PC-9 (cell line): ENCODE measurements at regions not wholly inside any gene's neighbourhood (a gene's known extent, or its start where the extent isn't known, plus 50 kb on each side); places are given as distances from the start of the nearest gene placed in this dataset.

Experiments used
- EZH2 ChIP-seq: fragments of 200-600 bp; sonication (generic); IDR thresholded peaks from 2 replicates; pipeline ENCODE4 v1.8.0; 2017; ENCODE audit warnings: antibody characterized with exemption, low read depth
- TF ChIP-seq, protein P1 (sequence below): fragments of 200-600 bp; sonication (generic); conservative IDR thresholded peaks from 2 replicates; pipeline ENCODE4 v1.6.1; 2017; ENCODE audit warnings: mixed run types, antibody characterized with exemption, mild to moderate bottlenecking, moderate library complexity

DNA sequence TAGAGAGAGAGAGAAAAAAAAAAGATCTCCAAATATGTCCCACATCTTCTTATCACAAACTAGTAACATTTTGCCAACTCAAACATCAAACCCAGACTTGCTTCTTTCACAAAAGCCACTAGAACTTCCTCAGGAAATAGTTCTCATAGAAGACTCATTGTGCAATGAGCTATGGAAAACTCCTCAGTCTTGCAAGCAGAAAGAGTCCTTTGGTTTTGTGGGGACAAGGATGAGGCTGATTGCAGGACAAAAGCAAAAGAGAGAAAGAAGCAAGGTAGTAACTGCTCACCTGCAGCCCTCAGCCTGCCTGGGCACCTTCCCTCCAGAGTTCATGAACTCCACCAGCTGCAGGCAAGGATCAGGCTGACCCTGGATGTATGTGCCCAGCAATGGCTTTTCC is 399.0 kb downstream of the IRX1 start:
- TF ChIP-seq, protein P1, sequence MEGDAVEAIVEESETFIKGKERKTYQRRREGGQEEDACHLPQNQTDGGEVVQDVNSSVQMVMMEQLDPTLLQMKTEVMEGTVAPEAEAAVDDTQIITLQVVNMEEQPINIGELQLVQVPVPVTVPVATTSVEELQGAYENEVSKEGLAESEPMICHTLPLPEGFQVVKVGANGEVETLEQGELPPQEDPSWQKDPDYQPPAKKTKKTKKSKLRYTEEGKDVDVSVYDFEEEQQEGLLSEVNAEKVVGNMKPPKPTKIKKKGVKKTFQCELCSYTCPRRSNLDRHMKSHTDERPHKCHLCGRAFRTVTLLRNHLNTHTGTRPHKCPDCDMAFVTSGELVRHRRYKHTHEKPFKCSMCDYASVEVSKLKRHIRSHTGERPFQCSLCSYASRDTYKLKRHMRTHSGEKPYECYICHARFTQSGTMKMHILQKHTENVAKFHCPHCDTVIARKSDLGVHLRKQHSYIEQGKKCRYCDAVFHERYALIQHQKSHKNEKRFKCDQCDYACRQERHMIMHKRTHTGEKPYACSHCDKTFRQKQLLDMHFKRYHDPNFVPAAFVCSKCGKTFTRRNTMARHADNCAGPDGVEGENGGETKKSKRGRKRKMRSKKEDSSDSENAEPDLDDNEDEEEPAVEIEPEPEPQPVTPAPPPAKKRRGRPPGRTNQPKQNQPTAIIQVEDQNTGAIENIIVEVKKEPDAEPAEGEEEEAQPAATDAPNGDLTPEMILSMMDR = no peak
- no peak for TF ChIP-seq EZH2
